ENCODE measurements at regions not wholly inside any gene's neighbourhood (a gene's known extent, or its start where the extent isn't known, plus 50 kb on each side); places are given as distances from the start of the nearest gene placed in this dataset.

- TF ChIP-seq POLR2A (IDR thresholded peaks at IDR 0.05), result no peak
- TF ChIP-seq, protein P1, sequence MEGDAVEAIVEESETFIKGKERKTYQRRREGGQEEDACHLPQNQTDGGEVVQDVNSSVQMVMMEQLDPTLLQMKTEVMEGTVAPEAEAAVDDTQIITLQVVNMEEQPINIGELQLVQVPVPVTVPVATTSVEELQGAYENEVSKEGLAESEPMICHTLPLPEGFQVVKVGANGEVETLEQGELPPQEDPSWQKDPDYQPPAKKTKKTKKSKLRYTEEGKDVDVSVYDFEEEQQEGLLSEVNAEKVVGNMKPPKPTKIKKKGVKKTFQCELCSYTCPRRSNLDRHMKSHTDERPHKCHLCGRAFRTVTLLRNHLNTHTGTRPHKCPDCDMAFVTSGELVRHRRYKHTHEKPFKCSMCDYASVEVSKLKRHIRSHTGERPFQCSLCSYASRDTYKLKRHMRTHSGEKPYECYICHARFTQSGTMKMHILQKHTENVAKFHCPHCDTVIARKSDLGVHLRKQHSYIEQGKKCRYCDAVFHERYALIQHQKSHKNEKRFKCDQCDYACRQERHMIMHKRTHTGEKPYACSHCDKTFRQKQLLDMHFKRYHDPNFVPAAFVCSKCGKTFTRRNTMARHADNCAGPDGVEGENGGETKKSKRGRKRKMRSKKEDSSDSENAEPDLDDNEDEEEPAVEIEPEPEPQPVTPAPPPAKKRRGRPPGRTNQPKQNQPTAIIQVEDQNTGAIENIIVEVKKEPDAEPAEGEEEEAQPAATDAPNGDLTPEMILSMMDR (IDR thresholded peaks at IDR 0.05), result no peak
- Histone ChIP-seq H3K27me3 (no peaks in the 10 kb centered on the region), H3K36me3 (no peaks in the 10 kb centered on the region), H3K4me3 (replicated peaks in 1 of 3) (no peak overlapping the region), H3K9me3 (no peaks in the 10 kb centered on the region), H3K4me1 (peaks cover 0 to 7% of the 10 kb centered on the region in 2 donors), H3K27ac (peak overlapping the region in 2 of 3 donors; percentile 70 to 87)
- intact Hi-C loops (cut with DNase I), result no loop called here
- WGBS, 2 donors, result 63% methylated on average over 4 to 8 of the region's 8 CpGs
- peak in 1 of 2 donors; percentile 22 for DNase-seq
These were observed 590.7 kb downstream of the BCOR start for GRCh38 chrX:39507034-39507433.

- H3K9me3 ChIP-seq, result no peaks in the 10 kb centered on the region
- no peaks in the 10 kb centered on the region for H3K36me3 ChIP-seq
- TF ChIP-seq, protein P1 (IDR thresholded peaks at IDR 0.05), result no peak
- no peak for TF ChIP-seq POLR2A (IDR thresholded peaks at IDR 0.05)
- no peak for DNase-seq
- intact Hi-C loops (cut with DNase I), result no loop called here
- H3K4me1 ChIP-seq, result peaks cover 0 to 7% of the 10 kb centered on the region in 2 donors
- WGBS, 2 donors, result 92 to 100% methylated on average over 2 to 4 of the region's 4 CpGs
- no peaks in the 10 kb centered on the region for H3K27me3 ChIP-seq
- peak overlapping the region in 1 of 3 donors; percentile 87 for H3K27ac ChIP-seq
- H3K4me3 ChIP-seq (replicated peaks in 1 of 3), result no peak overlapping the region
These were observed 590.0 kb downstream of the BCOR start for GRCh38 chrX:39507617-39508299.

- Histone ChIP-seq H3K4me1 (peaks cover 0 to 7% of the 10 kb centered on the region in 2 donors), H3K36me3 (no peaks in the 10 kb centered on the region), H3K27ac (no peak overlapping the region), H3K27me3 (no peaks in the 10 kb centered on the region), H3K9me3 (no peaks in the 10 kb centered on the region), H3K4me3 (replicated peaks in 1 of 3) (no peak overlapping the region)
- WGBS, 2 donors, result 91 to 95% methylated on average over 4 of the region's 4 CpGs
- TF ChIP-seq, protein P1 (IDR thresholded peaks at IDR 0.05), result no peak
- TF ChIP-seq POLR2A (IDR thresholded peaks at IDR 0.05), result no peak
- DNase-seq, result no peak
- intact Hi-C loops (cut with DNase I), result no loop called here
These were observed 589.5 kb downstream of the BCOR start for GRCh38 chrX:39508300-39508692.

DNA sequence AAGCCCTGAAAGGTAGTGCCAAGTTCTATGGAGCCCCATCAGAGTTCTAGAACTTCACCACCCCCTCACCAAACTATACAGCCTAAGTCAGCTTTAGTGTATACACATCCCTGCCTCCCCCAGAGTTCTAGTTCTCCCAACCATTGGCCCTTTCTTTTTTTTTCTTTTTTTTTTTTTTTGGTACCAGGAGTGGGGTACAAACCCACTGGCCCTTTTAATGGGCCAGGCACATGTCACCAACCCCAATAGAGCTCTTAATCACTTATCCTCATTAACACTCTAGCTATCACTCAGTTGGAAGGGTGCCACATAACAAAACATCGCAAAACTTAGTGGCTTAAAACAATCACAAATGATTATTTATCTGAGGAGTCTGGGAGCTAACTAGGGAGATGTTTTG, 588.6 kb downstream of the BCOR start:
- Histone ChIP-seq H3K9me3 (no peaks in the 10 kb centered on the region), H3K27me3 (no peaks in the 10 kb centered on the region), H3K27ac (no peak overlapping the region), H3K4me3 (replicated peaks in 1 of 3) (no peak overlapping the region), H3K36me3 (no peaks in the 10 kb centered on the region), H3K4me1 (peaks cover 0 to 7% of the 10 kb centered on the region in 2 donors)
- intact Hi-C loops (cut with DNase I), result no loop called here
- no peak for DNase-seq
- WGBS, 2 donors, result 100% methylated on average over 1 of the region's 1 CpG
- TF ChIP-seq, protein P1 (IDR thresholded peaks at IDR 0.05), result no peak
- no peak for TF ChIP-seq POLR2A (IDR thresholded peaks at IDR 0.05)

DNA sequence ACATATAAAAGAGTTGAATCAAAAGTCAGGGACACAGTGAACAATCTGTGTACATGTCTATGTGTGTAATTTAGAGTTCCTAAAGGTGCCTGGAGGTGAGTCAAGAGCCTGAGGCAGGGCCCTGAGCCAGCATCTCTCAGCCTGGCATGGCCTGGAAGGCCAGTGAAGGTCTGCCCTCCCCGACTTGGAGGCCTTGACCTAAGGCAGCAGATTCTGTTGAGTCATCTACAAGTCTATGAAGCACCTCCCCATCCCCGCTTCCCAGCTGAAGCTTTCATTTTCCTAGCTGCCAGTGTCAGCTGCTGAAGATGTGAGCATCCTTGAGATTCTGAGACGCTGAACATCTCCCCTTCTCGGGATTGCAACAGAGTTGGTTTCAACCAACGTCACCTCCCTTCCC, 583.9 kb downstream of the BCOR start:
- intact Hi-C loops (cut with DNase I), result no loop called here
- no peak overlapping the region for H3K27ac ChIP-seq
- TF ChIP-seq POLR2A (IDR thresholded peaks at IDR 0.05), result no peak
- TF ChIP-seq, protein P1 (IDR thresholded peaks at IDR 0.05), result no peak
- H3K36me3 ChIP-seq, result no peaks in the 10 kb centered on the region
- no peak overlapping the region for H3K4me3 ChIP-seq (replicated peaks in 1 of 3)
- H3K9me3 ChIP-seq, result no peaks in the 10 kb centered on the region
- H3K4me1 ChIP-seq, result no peaks in the 10 kb centered on the region
- no peak for DNase-seq
- WGBS, 2 donors, result 81% methylated on average over 4 of the region's 5 CpGs; no CpG with 5 or more reads in 1 of the 2 donors
- H3K27me3 ChIP-seq, result no peaks in the 10 kb centered on the region

Data from thyroid gland (tissue), 4 donors.